Kidney epithelial cell (primary cell): ENCODE measurements at regions not wholly inside any gene's neighbourhood (a gene's known extent, or its start where the extent isn't known, plus 50 kb on each side); places are given as distances from the start of the nearest gene placed in this dataset.

Experiments
- DNase-seq: peaks from one replicate; pipeline ENCODE4 v3.0.0-alpha.2; 2010; ENCODE audit warnings: low read depth
- H3K27me3 ChIP-seq: 2 replicates; pipeline ENCODE4 v1.6.0; 2011; ENCODE audit warnings: low read length; ENCODE audit not compliant: control insufficient read depth, insufficient read depth
- H3K36me3 ChIP-seq: 2 replicates; pipeline ENCODE4 v1.5.1; 2011; ENCODE audit warnings: low read length; ENCODE audit not compliant: control insufficient read depth, insufficient read depth
- H3K4me3 ChIP-seq: 2 replicates; pipeline ENCODE4 v1.5.1; 2011; ENCODE audit warnings: low read depth, mild to moderate bottlenecking, control low read depth, low read length
- CTCF ChIP-seq: IDR thresholded peaks from 2 replicates; pipeline ENCODE4 v1.5.1; 2011; ENCODE audit warnings: mild to moderate bottlenecking, moderate library complexity, low read length, control low read depth, inconsistent platforms; ENCODE audit not compliant: insufficient read depth, poor library complexity, severe bottlenecking

- Histone ChIP-seq H3K27me3 (no peaks in the 10 kb centered on the region), H3K36me3 (no peaks in the 10 kb centered on the region), H3K4me3 (no peak overlapping the region)
- TF ChIP-seq CTCF: no peak
- DNase-seq: no peak
Measured at GRCh38 chr4:178056996-178057395, 614.8 kb upstream of the AGA start.

DNA sequence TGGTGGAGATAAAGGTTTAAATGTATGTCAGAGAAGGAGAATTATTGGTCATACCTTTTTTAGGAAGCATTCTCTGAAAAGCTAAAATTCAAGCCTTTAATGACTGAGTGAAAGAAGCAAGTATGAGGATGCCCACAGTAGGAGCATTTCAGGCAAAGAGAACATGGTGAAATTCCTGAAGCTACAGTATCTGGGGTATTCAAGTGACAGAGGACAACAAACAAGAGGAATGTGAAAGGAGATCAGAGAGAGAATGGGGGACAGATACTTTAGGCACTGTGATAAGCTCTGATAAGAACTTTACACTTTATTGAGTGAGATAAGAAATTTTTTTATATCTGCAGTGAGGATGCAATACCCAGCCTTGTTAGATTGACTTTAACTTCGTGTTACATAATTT is 621.3 kb upstream of the AGA start:
- H3K4me3 ChIP-seq: no peak overlapping the region
- H3K36me3 ChIP-seq: no peaks in the 10 kb centered on the region
- no peak for DNase-seq
- no peak for TF ChIP-seq CTCF
- no peaks in the 10 kb centered on the region for H3K27me3 ChIP-seq

GRCh38 chr4:178066338-178066941 is 624.2 kb upstream of the AGA start:
- no peaks in the 10 kb centered on the region for H3K27me3 ChIP-seq
- no peaks in the 10 kb centered on the region for H3K36me3 ChIP-seq
- TF ChIP-seq CTCF: no peak
- no peak overlapping the region for H3K4me3 ChIP-seq
- DNase-seq: no peak

- TF ChIP-seq CTCF: no peak
- DNase-seq: no peak
- Histone ChIP-seq H3K4me3 (no peak overlapping the region), H3K27me3 (no peaks in the 10 kb centered on the region), H3K36me3 (no peaks in the 10 kb centered on the region)
Measured at GRCh38 chr4:178068136-178068535, 625.9 kb upstream of the AGA start.

DNA sequence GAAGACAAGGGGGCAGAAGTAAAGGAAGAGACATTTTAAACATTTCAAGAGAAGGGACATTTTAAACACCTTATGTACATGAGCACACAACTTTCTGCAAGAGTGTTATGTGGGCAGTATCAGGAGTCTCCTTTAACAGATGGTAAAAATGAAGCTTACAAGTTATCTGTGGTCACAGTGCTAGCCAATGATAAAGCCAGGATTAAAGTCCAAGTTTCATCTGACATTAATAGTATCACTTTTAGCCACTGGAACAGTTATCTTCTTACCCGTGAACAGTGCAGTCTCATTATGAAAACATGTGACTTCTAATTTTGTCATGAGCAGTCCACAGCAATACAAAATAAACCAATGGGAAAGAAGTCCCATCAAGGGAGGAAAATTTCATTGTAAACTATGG is 627.9 kb upstream of the AGA start:
- Histone ChIP-seq H3K27me3 (no peaks in the 10 kb centered on the region), H3K4me3 (no peak overlapping the region), H3K36me3 (no peaks in the 10 kb centered on the region)
- TF ChIP-seq CTCF: no peak
- no peak for DNase-seq

DNA sequence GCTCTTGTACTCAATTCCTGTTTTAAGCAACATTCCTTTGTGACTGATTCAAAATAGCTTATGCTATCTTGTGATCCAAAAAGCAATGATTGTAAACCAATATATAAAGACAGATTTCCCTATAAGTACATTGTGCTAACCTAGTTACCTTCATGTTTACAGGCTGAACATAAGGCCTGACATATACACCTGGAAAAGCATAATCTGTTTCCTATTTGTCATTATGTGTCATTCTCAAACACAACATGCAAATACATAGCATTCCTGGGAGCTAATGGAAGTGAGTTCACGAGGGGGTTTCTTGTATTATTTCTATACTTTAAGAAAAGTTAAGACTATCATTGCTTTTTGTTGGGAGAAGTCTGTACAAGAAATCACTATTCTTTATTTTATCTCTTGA is 638.1 kb upstream of the AGA start:
- Histone ChIP-seq H3K4me3 (no peak overlapping the region), H3K27me3 (no peaks in the 10 kb centered on the region), H3K36me3 (no peaks in the 10 kb centered on the region)
- TF ChIP-seq CTCF: no peak
- DNase-seq: no peak
